Neural cell (in vitro differentiated cells): ENCODE measurements at regions not wholly inside any gene's neighbourhood (a gene's known extent, or its start where the extent isn't known, plus 50 kb on each side); places are given as distances from the start of the nearest gene placed in this dataset.

Experiments used
- EZH2 ChIP-seq: fragments of 200-600, 300-800 bp; shearing (Covaris generic), sonication (generic); IDR thresholded peaks from 2 replicates; pipeline ENCODE4 v1.6.1; 2014; ENCODE audit warnings: antibody characterized with exemption, low read length, borderline replicate concordance, mild to moderate bottlenecking; ENCODE audit not compliant: insufficient read depth, poor library complexity, severe bottlenecking
- POLR2AphosphoS5 ChIP-seq: IDR thresholded peaks from 2 replicates; pipeline ENCODE4 v1.6.1; 2012
- RAD21 ChIP-seq: fragments of 450-650 bp; conservative IDR thresholded peaks from 2 replicates; pipeline ENCODE4 v1.6.1; 2014; ENCODE audit warnings: antibody characterized with exemption, mild to moderate bottlenecking, moderate library complexity
- TF ChIP-seq, protein P1 (sequence below): fragments of 450-650 bp; IDR thresholded peaks from 2 replicates; pipeline ENCODE4 v1.5.1; 2014; ENCODE audit warnings: antibody characterized with exemption, mild to moderate bottlenecking, moderate library complexity; ENCODE audit not compliant: poor library complexity, severe bottlenecking

DNA sequence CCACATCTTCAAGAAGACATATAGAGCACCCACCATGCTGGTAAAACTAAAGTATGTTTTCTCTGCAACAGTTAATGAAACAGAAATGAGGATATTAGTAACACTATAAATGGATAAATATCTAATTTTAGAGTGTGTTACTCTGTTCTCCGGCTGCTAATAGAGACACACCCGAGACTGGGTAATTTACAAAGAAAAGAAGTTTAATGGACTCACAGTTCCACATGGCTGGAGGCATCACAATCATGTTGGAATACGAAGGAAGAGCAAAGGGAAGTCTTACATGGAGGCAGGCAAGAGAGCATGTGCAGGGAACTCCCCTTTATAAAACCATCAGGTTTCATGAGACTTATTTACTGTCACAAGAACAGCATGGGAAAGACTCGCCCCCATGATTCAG lies 287.2 kb downstream of the SRGAP2C start:
- TF ChIP-seq RAD21 (no peak), EZH2 (no peak), POLR2AphosphoS5 (no peak)
- TF ChIP-seq, protein P1, sequence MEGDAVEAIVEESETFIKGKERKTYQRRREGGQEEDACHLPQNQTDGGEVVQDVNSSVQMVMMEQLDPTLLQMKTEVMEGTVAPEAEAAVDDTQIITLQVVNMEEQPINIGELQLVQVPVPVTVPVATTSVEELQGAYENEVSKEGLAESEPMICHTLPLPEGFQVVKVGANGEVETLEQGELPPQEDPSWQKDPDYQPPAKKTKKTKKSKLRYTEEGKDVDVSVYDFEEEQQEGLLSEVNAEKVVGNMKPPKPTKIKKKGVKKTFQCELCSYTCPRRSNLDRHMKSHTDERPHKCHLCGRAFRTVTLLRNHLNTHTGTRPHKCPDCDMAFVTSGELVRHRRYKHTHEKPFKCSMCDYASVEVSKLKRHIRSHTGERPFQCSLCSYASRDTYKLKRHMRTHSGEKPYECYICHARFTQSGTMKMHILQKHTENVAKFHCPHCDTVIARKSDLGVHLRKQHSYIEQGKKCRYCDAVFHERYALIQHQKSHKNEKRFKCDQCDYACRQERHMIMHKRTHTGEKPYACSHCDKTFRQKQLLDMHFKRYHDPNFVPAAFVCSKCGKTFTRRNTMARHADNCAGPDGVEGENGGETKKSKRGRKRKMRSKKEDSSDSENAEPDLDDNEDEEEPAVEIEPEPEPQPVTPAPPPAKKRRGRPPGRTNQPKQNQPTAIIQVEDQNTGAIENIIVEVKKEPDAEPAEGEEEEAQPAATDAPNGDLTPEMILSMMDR: no peak
